Tibial artery (tissue), 4 donors: ENCODE measurements at regions not wholly inside any gene's neighbourhood (a gene's known extent, or its start where the extent isn't known, plus 50 kb on each side); places are given as distances from the start of the nearest gene placed in this dataset.
A peak's percentile ranks its signal among the peaks of the same experiment; 100 is the strongest.

Source experiments
- DNase-seq, 2 donors: peaks; one replicate each; pipeline ENCODE4 v3.0.0-alpha.2; 2019
- H3K27ac ChIP-seq, 2 donors: fragments of 200-600 bp; sonication (generic) in 1 of 2; 1 replicate in 1 of 2; 2 replicates in 1 of 2; pipeline ENCODE4 v1.5.1; 2018 to 2019; ENCODE audit warnings: mild to moderate bottlenecking in 1 of 2
- H3K27me3 ChIP-seq, 2 donors: fragments of 200-600 bp; sonication (generic) in 1 of 2; one replicate each; pipeline versions ENCODE4 v1.5.1 to v1.6.0; 2016 to 2019
- H3K36me3 ChIP-seq, 3 donors: fragments of 200-600 bp; sonication (generic) in 2 of 3; one replicate each; pipeline ENCODE4 v1.5.1; 2016 to 2019; ENCODE audit warnings: mild to moderate bottlenecking in 2 of 3
- H3K4me1 ChIP-seq, 4 donors: fragments of 200-600 bp; sonication (generic) in 2 of 4; 1 replicate in 3 of 4; 2 replicates in 1 of 4; pipeline ENCODE4 v1.5.1; 2016 to 2019
- H3K4me3 ChIP-seq, 2 donors: fragments of 200-600 bp; sonication (generic) in 1 of 2; 1 replicate in 1 of 2; 2 replicates in 1 of 2; pipeline ENCODE4 v1.5.1; 2018 to 2019; ENCODE audit warnings: mild to moderate bottlenecking in 2 of 2
- H3K9me3 ChIP-seq, 3 donors: fragments of 200-600 bp; sonication (generic) in 1 of 3; one replicate each; pipeline ENCODE4 v1.5.1; 2016 to 2019
- intact Hi-C: fragments of 100-400 bp; cut with DNase I; formaldehyde crosslinking; loops from one replicate; pipeline ENCODE4 v1.15.0; 2023; ENCODE audit warnings: low total_unique reads
- TF ChIP-seq, protein P1 (sequence below), 2 experiments: fragments of 200-600 bp in 1 of 2; fragments of 450-650 bp in 1 of 2; IDR thresholded peaks; one replicate each; pipeline ENCODE4 v1.5.1; 2017 to 2019; ENCODE audit warnings: antibody characterized with exemption in 2 of 2, mild to moderate bottlenecking in 1 of 2, moderate library complexity in 1 of 2

DNA sequence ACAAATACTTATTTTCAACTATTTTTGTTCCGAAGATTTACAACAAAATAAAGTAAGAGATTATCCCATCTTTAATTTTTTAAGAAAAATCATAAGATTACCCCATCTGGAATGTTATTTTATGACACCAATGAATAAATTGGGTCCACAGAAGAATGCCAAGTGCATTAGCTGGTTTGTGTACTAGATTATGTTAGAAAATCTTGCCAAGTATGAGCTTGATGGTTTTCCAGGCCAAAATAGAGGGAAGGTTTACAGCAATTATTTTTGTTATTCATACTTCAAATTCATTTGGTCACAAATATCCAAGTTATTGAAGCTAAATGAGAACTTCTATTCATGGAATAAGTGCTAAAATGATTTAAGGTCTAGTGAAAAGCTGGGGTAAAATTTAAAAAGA lies 109.4 kb upstream of the DMRTA1 start:
- intact Hi-C loops, result no loop called here
- H3K9me3 ChIP-seq, result no peaks in the 10 kb centered on the region
- H3K4me1 ChIP-seq, result peaks cover 0 to 1% (median under 1%) of the 10 kb centered on the region in 4 donors
- H3K36me3 ChIP-seq, result no peaks in the 10 kb centered on the region
- no peak overlapping the region for H3K27ac ChIP-seq
- H3K27me3 ChIP-seq, result no peaks in the 10 kb centered on the region
- DNase-seq, result no peak
- H3K4me3 ChIP-seq, result no peak overlapping the region
- TF ChIP-seq, protein P1, sequence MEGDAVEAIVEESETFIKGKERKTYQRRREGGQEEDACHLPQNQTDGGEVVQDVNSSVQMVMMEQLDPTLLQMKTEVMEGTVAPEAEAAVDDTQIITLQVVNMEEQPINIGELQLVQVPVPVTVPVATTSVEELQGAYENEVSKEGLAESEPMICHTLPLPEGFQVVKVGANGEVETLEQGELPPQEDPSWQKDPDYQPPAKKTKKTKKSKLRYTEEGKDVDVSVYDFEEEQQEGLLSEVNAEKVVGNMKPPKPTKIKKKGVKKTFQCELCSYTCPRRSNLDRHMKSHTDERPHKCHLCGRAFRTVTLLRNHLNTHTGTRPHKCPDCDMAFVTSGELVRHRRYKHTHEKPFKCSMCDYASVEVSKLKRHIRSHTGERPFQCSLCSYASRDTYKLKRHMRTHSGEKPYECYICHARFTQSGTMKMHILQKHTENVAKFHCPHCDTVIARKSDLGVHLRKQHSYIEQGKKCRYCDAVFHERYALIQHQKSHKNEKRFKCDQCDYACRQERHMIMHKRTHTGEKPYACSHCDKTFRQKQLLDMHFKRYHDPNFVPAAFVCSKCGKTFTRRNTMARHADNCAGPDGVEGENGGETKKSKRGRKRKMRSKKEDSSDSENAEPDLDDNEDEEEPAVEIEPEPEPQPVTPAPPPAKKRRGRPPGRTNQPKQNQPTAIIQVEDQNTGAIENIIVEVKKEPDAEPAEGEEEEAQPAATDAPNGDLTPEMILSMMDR (IDR thresholded peaks at IDR 0.05), result no peak

DNA sequence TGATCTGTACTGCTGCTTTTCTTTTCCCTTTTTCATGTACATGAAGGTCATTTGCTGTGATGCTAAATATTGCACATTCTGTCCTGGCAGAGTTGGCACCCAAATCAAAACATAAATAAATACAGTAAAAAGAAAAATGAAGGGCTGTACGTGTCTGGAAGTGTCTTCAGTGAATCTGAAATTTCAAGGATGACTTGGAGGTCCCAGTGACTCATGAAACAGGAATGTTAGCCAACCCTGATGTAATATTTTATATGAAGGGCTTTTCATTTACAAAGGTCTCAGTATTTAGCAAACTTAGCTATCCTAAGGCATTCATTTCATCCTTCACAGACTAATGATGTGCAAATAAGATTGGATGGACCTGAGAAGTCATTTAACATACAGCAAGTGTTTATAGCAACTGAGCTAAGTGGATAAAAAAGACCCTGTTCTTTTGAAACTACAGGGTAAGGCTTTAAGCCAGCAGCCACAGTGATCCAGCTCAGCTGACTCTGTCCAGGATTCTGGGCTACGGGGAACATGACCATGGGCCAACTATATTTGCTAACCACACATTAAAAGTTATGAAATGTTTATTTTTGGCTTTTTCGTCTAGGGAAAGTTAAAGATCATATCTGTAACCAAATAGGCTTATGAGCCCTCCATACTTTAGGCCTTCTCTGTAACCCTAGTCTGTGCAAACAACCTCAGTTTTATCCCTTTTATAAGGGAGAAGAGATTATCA lies 104.0 kb upstream of the DMRTA1 start:
- Histone ChIP-seq H3K27ac (no peak overlapping the region), H3K4me3 (no peak overlapping the region), H3K9me3 (no peaks in the 10 kb centered on the region), H3K4me1 (peaks cover 0 to 9% (median 3%) of the 10 kb centered on the region in 4 donors), H3K27me3 (no peaks in the 10 kb centered on the region), H3K36me3 (no peaks in the 10 kb centered on the region)
- TF ChIP-seq, protein P1 (IDR thresholded peaks at IDR 0.05), result no peak
- intact Hi-C loops, result no loop called here
- DNase-seq, result peak in 1 of 2 donors; percentile 25

DNA sequence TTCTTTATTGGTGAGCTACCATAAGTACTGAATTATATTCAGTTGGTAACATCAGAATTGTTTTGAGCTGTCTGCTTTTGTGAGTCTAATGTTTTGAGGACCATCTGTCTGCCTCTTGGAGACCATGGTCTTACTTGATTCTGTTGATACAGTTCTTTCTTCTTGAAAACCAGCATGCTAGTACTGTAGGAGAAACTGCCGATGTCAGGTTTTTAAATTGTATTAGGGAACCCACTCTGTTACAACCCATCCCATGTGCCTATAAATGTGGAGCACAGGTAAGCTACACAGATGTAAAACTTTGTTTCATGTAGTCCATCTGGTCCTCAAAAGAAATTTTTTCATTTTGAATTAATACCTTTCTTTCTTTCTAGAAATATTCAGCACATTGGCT lies 103.4 kb upstream of the DMRTA1 start:
- no peak for DNase-seq
- H3K27ac ChIP-seq, result no peak overlapping the region
- no peaks in the 10 kb centered on the region for H3K36me3 ChIP-seq
- TF ChIP-seq, protein P1 (IDR thresholded peaks at IDR 0.05), result no peak
- no peaks in the 10 kb centered on the region for H3K9me3 ChIP-seq
- H3K4me1 ChIP-seq, result peaks cover 0 to 9% (median 3%) of the 10 kb centered on the region in 4 donors
- intact Hi-C loops, result no loop called here
- no peaks in the 10 kb centered on the region for H3K27me3 ChIP-seq
- H3K4me3 ChIP-seq, result no peak overlapping the region

DNA sequence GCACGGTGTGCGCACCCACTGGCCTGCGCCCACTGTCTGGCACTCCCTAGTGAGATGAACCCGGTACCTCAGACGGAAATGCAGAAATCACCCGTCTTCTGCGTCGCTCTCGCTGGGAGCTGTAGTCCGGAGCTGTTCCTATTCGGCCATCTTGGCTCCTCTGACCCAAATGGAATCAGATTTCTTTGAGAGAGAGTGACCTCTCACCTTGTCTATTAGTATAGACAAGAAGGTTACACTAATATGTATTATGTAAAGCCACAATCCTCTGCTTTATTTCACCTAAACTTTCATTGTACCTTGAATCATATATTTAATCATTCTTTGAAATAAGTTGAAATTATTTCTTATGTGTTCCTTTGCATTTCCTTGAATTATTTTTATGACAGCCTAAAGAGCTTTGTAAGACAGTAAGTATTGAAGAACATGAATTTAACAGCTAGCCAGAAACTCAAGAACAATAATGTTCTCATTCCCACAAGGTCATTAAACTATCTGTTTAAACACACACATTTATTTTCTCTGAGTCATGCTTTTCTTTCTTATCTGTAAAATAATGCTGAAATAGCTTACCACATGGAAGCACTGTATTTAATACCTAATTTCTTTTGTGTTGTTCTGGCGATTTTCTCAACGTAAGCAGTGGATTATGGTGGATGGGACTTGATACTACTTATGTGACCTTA lies 91.8 kb upstream of the DMRTA1 start:
- Histone ChIP-seq H3K4me3 (no peak overlapping the region), H3K27me3 (no peaks in the 10 kb centered on the region), H3K27ac (no peak overlapping the region), H3K4me1 (no peaks in the 10 kb centered on the region), H3K36me3 (no peaks in the 10 kb centered on the region), H3K9me3 (no peaks in the 10 kb centered on the region)
- no peak for DNase-seq
- intact Hi-C loops, result no loop called here
- TF ChIP-seq, protein P1 (IDR thresholded peaks at IDR 0.05), result no peak

DNA sequence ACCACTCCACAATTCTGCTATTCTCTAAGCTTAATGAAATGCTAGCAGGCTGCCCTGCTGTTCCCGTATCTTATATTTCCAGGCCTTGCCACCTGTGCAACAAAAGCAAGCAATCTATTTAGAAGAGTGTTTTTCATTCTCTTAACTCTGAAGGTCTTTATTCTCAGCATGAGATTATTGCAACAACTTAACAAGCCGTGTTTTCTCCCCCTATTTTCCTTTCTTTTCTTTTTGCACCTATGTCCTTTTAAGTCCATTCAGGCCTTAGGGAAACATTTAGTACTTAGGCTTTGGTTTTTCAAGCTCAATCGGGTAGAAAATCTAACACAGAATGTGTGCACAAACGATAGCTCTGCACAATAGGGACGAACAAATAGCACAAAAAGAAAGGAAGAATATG lies 89.6 kb upstream of the DMRTA1 start:
- Histone ChIP-seq H3K27ac (no peak overlapping the region), H3K27me3 (no peaks in the 10 kb centered on the region), H3K9me3 (no peaks in the 10 kb centered on the region), H3K4me3 (no peak overlapping the region), H3K4me1 (no peaks in the 10 kb centered on the region), H3K36me3 (no peaks in the 10 kb centered on the region)
- intact Hi-C loops, result no loop called here
- DNase-seq, result no peak
- TF ChIP-seq, protein P1 (IDR thresholded peaks at IDR 0.05), result no peak
